ENCODE measurements at regions not wholly inside any gene's neighbourhood (a gene's known extent, or its start where the extent isn't known, plus 50 kb on each side); places are given as distances from the start of the nearest gene placed in this dataset.

- TF ChIP-seq, protein P1, sequence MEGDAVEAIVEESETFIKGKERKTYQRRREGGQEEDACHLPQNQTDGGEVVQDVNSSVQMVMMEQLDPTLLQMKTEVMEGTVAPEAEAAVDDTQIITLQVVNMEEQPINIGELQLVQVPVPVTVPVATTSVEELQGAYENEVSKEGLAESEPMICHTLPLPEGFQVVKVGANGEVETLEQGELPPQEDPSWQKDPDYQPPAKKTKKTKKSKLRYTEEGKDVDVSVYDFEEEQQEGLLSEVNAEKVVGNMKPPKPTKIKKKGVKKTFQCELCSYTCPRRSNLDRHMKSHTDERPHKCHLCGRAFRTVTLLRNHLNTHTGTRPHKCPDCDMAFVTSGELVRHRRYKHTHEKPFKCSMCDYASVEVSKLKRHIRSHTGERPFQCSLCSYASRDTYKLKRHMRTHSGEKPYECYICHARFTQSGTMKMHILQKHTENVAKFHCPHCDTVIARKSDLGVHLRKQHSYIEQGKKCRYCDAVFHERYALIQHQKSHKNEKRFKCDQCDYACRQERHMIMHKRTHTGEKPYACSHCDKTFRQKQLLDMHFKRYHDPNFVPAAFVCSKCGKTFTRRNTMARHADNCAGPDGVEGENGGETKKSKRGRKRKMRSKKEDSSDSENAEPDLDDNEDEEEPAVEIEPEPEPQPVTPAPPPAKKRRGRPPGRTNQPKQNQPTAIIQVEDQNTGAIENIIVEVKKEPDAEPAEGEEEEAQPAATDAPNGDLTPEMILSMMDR (IDR thresholded peaks at IDR 0.05 in 2 of 3, conservative IDR thresholded peaks at IDR 0.05 in 1 of 3; ENCODE audit: control insufficient read depth in 2 of 3, extremely low read depth in 1 of 3, insufficient read depth in 1 of 3, low read depth in 3 of 3, low read length in 3 of 3) = no peak
- TF ChIP-seq USF2 (IDR thresholded peaks at IDR 0.05; ENCODE audit: borderline replicate concordance, low read depth, low read length) (no peak), SIX5 (IDR thresholded peaks at IDR 0.05; ENCODE audit: low read depth, low read length, severe bottlenecking) (no peak), POLR2A (IDR thresholded peaks at IDR 0.05; ENCODE audit: low read depth, low read length) (no peak)
- TF ChIP-seq, protein P2, sequence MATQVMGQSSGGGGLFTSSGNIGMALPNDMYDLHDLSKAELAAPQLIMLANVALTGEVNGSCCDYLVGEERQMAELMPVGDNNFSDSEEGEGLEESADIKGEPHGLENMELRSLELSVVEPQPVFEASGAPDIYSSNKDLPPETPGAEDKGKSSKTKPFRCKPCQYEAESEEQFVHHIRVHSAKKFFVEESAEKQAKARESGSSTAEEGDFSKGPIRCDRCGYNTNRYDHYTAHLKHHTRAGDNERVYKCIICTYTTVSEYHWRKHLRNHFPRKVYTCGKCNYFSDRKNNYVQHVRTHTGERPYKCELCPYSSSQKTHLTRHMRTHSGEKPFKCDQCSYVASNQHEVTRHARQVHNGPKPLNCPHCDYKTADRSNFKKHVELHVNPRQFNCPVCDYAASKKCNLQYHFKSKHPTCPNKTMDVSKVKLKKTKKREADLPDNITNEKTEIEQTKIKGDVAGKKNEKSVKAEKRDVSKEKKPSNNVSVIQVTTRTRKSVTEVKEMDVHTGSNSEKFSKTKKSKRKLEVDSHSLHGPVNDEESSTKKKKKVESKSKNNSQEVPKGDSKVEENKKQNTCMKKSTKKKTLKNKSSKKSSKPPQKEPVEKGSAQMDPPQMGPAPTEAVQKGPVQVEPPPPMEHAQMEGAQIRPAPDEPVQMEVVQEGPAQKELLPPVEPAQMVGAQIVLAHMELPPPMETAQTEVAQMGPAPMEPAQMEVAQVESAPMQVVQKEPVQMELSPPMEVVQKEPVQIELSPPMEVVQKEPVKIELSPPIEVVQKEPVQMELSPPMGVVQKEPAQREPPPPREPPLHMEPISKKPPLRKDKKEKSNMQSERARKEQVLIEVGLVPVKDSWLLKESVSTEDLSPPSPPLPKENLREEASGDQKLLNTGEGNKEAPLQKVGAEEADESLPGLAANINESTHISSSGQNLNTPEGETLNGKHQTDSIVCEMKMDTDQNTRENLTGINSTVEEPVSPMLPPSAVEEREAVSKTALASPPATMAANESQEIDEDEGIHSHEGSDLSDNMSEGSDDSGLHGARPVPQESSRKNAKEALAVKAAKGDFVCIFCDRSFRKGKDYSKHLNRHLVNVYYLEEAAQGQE (IDR thresholded peaks at IDR 0.05; ENCODE audit: low read depth, low read length) = no peak
Observed at GRCh38 chr2:67631483-67631882, 234.3 kb downstream of the ETAA1 start.

Measured in GM12878 (cell line).